Body of pancreas (tissue), 4 donors: ENCODE measurements at regions not wholly inside any gene's neighbourhood (a gene's known extent, or its start where the extent isn't known, plus 50 kb on each side); places are given as distances from the start of the nearest gene placed in this dataset.
"Not testable (repeated sequence)": the region's sequence is repeated elsewhere in the genome, so short reads cannot be mapped to it uniquely, and the experiment has no call there.

Experiments
- ATAC-seq: fragments of 150-250 bp; one replicate; pipeline ENCODE4 v1.9.1; 2016
- DNase-seq, 4 donors: peaks; one replicate each; pipeline ENCODE4 v3.0.0-alpha.2; 2019
- H3K27ac ChIP-seq, 4 donors: fragments of 200-600 bp; sonication (generic); 1 replicate in 3 of 4; 2 replicates in 1 of 4; pipeline versions ENCODE4 v1.5.1 to v1.6.1; 2016 to 2019; ENCODE audit warnings: mild to moderate bottlenecking in 1 of 4, mixed read lengths in 1 of 4, moderate library complexity in 1 of 4
- H3K27me3 ChIP-seq, 2 donors: fragments of 200-600 bp; sonication (generic); one replicate each; pipeline ENCODE4 v1.6.0; 2016; ENCODE audit warnings: mild to moderate bottlenecking in 1 of 2
- H3K36me3 ChIP-seq, 2 donors: fragments of 200-600 bp; sonication (generic); replicated peaks in 1 of 2; 2 replicates each; pipeline ENCODE4 v1.5.1; 2016; ENCODE audit warnings: low read depth in 2 of 2; ENCODE audit not compliant: insufficient read depth in 1 of 2
- H3K4me1 ChIP-seq: fragments of 200-600 bp; sonication (generic); one replicate; pipeline ENCODE4 v1.6.0; 2016
- H3K4me3 ChIP-seq, 2 donors: fragments of 200-600 bp; sonication (generic); 1 replicate in 1 of 2; 2 replicates in 1 of 2; pipeline ENCODE4 v1.5.1; 2016 to 2019
- H3K9me3 ChIP-seq, 3 donors: fragments of 200-600 bp; sonication (generic); 1 replicate in 2 of 3; 2 replicates in 1 of 3; pipeline ENCODE4 v1.5.1; 2016
- CTCF ChIP-seq, 7 experiments: fragments of 450-650 bp in 4 of 7; fragments of 200-600 bp in 3 of 7; sonication (generic) in 3 of 7; IDR thresholded peaks; one replicate each; pipeline ENCODE4 v1.5.1; 2016 to 2019; ENCODE audit warnings: antibody characterized with exemption in 7 of 7
- POLR2A ChIP-seq, 3 donors: fragments of 450-650 bp; IDR thresholded peaks; one replicate each; pipeline ENCODE4 v1.6.1; 2016; ENCODE audit warnings: antibody characterized with exemption in 3 of 3, mild to moderate bottlenecking in 2 of 3
- WGBS, 2 donors: methylation state at CpG; one replicate each; pipeline ENCODE4 v1.1.5; 2017; 5-methylcytosine and 5-hydroxymethylcytosine counted together
- intact Hi-C: fragments of 100-400 bp; cut with DNase I; formaldehyde crosslinking; loops from one replicate; pipeline ENCODE4 v1.15.1; 2023

GRCh38 chr5:24998641-24999040 lies 353.9 kb upstream of the CDH10 start:
- no peaks in the 10 kb centered on the region for H3K4me1 ChIP-seq
- H3K27ac ChIP-seq = no peak overlapping the region
- WGBS, 2 donors = 24 to 26% methylated on average over 2 of the region's 2 CpGs
- no peaks in the 10 kb centered on the region for H3K27me3 ChIP-seq
- ATAC-seq = no peak
- no peaks in the 10 kb centered on the region for H3K36me3 ChIP-seq
- H3K9me3 ChIP-seq = no peaks in the 10 kb centered on the region
- no peak for DNase-seq
- intact Hi-C loops = no loop called here
- no peak overlapping the region for H3K4me3 ChIP-seq
- no peak for TF ChIP-seq POLR2A (IDR thresholded peaks at IDR 0.05)

GRCh38 chr5:24986326-24986725 lies 341.5 kb upstream of the CDH10 start:
- Histone ChIP-seq H3K27me3 (no peaks in the 10 kb centered on the region), H3K9me3 (no peaks in the 10 kb centered on the region), H3K4me3 (no peak overlapping the region), H3K36me3 (no peaks in the 10 kb centered on the region), H3K4me1 (no peaks in the 10 kb centered on the region), H3K27ac (no peak overlapping the region)
- ATAC-seq (no peak), DNase-seq (no peak)
- intact Hi-C loops = no loop called here
- 55 to 56% methylated on average over 3 of the region's 3 CpGs for WGBS, 2 donors
- TF ChIP-seq CTCF (IDR thresholded peaks at IDR 0.05) (no peak), POLR2A (IDR thresholded peaks at IDR 0.05) (no peak)

- H3K9me3 ChIP-seq, H3K27ac ChIP-seq, H3K27me3 ChIP-seq, H3K36me3 ChIP-seq, H3K4me1 ChIP-seq, ATAC-seq, H3K4me3 ChIP-seq, DNase-seq, intact Hi-C loops: not testable (repeated sequence)
- WGBS, 2 donors = 73 to 82% methylated on average over 3 of the region's 3 CpGs
These were observed 333.8 kb upstream of the CDH10 start for GRCh38 chr5:24978552-24978951.

- WGBS, 2 donors = 8 to 13% methylated on average over 1 of the region's 1 CpG
- no peaks in the 10 kb centered on the region for H3K36me3 ChIP-seq
- intact Hi-C loops = no loop called here
- H3K9me3 ChIP-seq = no peaks in the 10 kb centered on the region
- H3K27ac ChIP-seq = no peak overlapping the region
- ATAC-seq (no peak), DNase-seq (no peak)
- no peak overlapping the region for H3K4me3 ChIP-seq
- no peak for TF ChIP-seq CTCF (IDR thresholded peaks at IDR 0.05)
- no peak for TF ChIP-seq POLR2A (IDR thresholded peaks at IDR 0.05)
- no peaks in the 10 kb centered on the region for H3K27me3 ChIP-seq
- H3K4me1 ChIP-seq = no peaks in the 10 kb centered on the region
These were observed 318.8 kb upstream of the CDH10 start for GRCh38 chr5:24963611-24964010.

GRCh38 chr5:24923400-24923799 lies 278.6 kb upstream of the CDH10 start:
- Histone ChIP-seq H3K9me3 (no peaks in the 10 kb centered on the region), H3K27me3 (no peaks in the 10 kb centered on the region), H3K27ac (no peak overlapping the region), H3K36me3 (no peaks in the 10 kb centered on the region), H3K4me1 (no peaks in the 10 kb centered on the region), H3K4me3 (no peak overlapping the region)
- no peak for ATAC-seq
- intact Hi-C loops = no loop called here
- 55 to 69% methylated on average over 3 of the region's 3 CpGs for WGBS, 2 donors
- TF ChIP-seq POLR2A (IDR thresholded peaks at IDR 0.05) (no peak), CTCF (IDR thresholded peaks at IDR 0.05) (no peak)
- DNase-seq = no peak

- no peak for ATAC-seq
- intact Hi-C loops = no loop called here
- no peak overlapping the region for H3K4me3 ChIP-seq
- WGBS, 2 donors = 68 to 72% methylated on average over 1 of the region's 1 CpG
- no peak overlapping the region for H3K27ac ChIP-seq
- H3K36me3 ChIP-seq = no peaks in the 10 kb centered on the region
- TF ChIP-seq CTCF (IDR thresholded peaks at IDR 0.05) = no peak
- TF ChIP-seq POLR2A (IDR thresholded peaks at IDR 0.05) = no peak
- no peaks in the 10 kb centered on the region for H3K9me3 ChIP-seq
- DNase-seq = no peak
- H3K4me1 ChIP-seq = no peaks in the 10 kb centered on the region
- H3K27me3 ChIP-seq = no peaks in the 10 kb centered on the region
These were observed 273.9 kb upstream of the CDH10 start for GRCh38 chr5:24918676-24919075.
